Ishikawa (cell line): ENCODE measurements at regions not wholly inside any gene's neighbourhood (a gene's known extent, or its start where the extent isn't known, plus 50 kb on each side); places are given as distances from the start of the nearest gene placed in this dataset.

Experiments
- CEBPB ChIP-seq: IDR thresholded peaks from 2 replicates; pipeline ENCODE4 v1.6.1; 2012
- CREB1 ChIP-seq: IDR thresholded peaks from 2 replicates; pipeline ENCODE4 v1.6.1; 2012; ENCODE audit warnings: low read depth
- EGR1 ChIP-seq: IDR thresholded peaks from 2 replicates; pipeline ENCODE4 v1.6.1; 2012
- EP300 ChIP-seq: IDR thresholded peaks from 2 replicates; pipeline ENCODE4 v1.6.1; 2012; ENCODE audit warnings: borderline replicate concordance
- FOXM1 ChIP-seq: IDR thresholded peaks from 2 replicates; pipeline ENCODE4 v1.6.1; 2012; ENCODE audit warnings: low read depth, borderline replicate concordance
- NFIC ChIP-seq: IDR thresholded peaks from 2 replicates; pipeline ENCODE4 v1.6.1; 2012
- RAD21 ChIP-seq: IDR thresholded peaks from 2 replicates; pipeline ENCODE4 v1.6.1; 2012; ENCODE audit warnings: low read depth
- REST ChIP-seq: IDR thresholded peaks from 2 replicates; pipeline ENCODE4 v1.6.1; 2012; ENCODE audit warnings: low read depth, mild to moderate bottlenecking
- TAF1 ChIP-seq: IDR thresholded peaks from 2 replicates; pipeline ENCODE4 v1.6.1; 2012; ENCODE audit warnings: low read depth, mild to moderate bottlenecking
- TCF12 ChIP-seq: IDR thresholded peaks from 2 replicates; pipeline ENCODE4 v1.6.1; 2012; ENCODE audit warnings: low read depth
- TEAD4 ChIP-seq: IDR thresholded peaks from 2 replicates; pipeline ENCODE4 v1.6.1; 2012
- YY1 ChIP-seq: IDR thresholded peaks from 2 replicates; pipeline ENCODE4 v1.6.1; 2012; ENCODE audit warnings: low read depth
- ZBTB7A ChIP-seq: IDR thresholded peaks from 2 replicates; pipeline ENCODE4 v1.6.1; 2012; ENCODE audit warnings: low read depth
- TF ChIP-seq, protein P1 (sequence below): IDR thresholded peaks from 2 replicates; pipeline ENCODE4 v1.6.1; 2012
- TF ChIP-seq, protein P2 (sequence below): IDR thresholded peaks from 2 replicates; pipeline ENCODE4 v1.6.1; 2012

- TF ChIP-seq NFIC (no peak), REST (no peak), CEBPB (no peak), ZBTB7A (no peak), TEAD4 (no peak), TCF12 (no peak), YY1 (no peak), TAF1 (no peak), EP300 (no peak), FOXM1 (no peak), CREB1 (no peak), EGR1 (no peak), RAD21 (no peak)
- TF ChIP-seq, protein P1, sequence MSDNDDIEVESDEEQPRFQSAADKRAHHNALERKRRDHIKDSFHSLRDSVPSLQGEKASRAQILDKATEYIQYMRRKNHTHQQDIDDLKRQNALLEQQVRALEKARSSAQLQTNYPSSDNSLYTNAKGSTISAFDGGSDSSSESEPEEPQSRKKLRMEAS, result no peak
- TF ChIP-seq, protein P2, sequence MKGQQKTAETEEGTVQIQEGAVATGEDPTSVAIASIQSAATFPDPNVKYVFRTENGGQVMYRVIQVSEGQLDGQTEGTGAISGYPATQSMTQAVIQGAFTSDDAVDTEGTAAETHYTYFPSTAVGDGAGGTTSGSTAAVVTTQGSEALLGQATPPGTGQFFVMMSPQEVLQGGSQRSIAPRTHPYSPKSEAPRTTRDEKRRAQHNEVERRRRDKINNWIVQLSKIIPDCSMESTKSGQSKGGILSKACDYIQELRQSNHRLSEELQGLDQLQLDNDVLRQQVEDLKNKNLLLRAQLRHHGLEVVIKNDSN, result no peak
Observed at GRCh38 chr22:23466351-23466750, 113.7 kb downstream of the IGLL1 start.

- no peak for TF ChIP-seq FOXM1
- TF ChIP-seq TAF1, result no peak
- TF ChIP-seq, protein P2, result no peak
- no peak for TF ChIP-seq REST
- no peak for TF ChIP-seq TCF12
- TF ChIP-seq YY1, result no peak
- TF ChIP-seq, protein P1, result no peak
- TF ChIP-seq RAD21, result no peak
- TF ChIP-seq CEBPB, result no peak
- TF ChIP-seq NFIC, result no peak
- TF ChIP-seq CREB1, result no peak
- TF ChIP-seq EGR1, result no peak
- no peak for TF ChIP-seq EP300
Observed at GRCh38 chr22:23458663-23459541, 121.2 kb downstream of the IGLL1 start.

DNA sequence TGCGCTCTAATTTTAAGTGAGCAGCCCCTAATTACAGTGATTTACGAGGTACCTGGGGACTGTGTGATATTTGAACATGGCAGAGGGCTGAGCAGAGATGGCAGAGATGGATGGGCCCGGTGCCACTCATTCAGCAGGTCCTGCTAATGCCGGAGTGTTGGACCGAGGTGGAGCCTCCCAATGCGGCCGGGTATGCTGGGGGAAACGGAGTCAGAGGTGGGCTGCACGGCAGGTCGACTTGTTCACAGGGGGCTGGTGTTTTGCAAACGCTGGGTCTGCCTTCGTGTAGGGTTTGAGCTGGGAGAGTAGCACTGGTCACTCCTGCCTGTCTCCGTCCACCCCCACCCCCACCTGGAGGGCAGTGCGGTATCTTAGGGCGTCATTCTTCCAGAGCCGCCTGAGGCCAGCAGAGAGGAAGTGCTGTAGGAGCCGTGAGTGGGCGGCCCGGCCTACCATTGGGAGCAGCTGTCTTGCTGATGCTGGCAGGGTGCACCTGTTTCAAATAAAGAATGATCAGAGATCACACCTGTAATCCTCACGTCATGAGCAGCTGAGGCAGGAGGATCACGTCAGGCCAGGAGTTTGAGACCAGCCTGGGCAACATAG is 122.6 kb downstream of the IGLL1 start:
- TF ChIP-seq, protein P1, result no peak
- no peak for TF ChIP-seq REST
- no peak for TF ChIP-seq RAD21
- TF ChIP-seq EGR1, result 0 out of 2 replicates have a peak, but pooled peaks have one; percentile 27
- TF ChIP-seq TCF12, result no peak
- TF ChIP-seq CEBPB, result no peak
- no peak for TF ChIP-seq ZBTB7A
- TF ChIP-seq TAF1, result no peak
- no peak for TF ChIP-seq CREB1

GRCh38 chr22:23453277-23453676 is 126.8 kb downstream of the IGLL1 start:
- no peak for TF ChIP-seq ZBTB7A
- no peak for TF ChIP-seq YY1
- no peak for TF ChIP-seq CREB1
- TF ChIP-seq TEAD4, result no peak
- TF ChIP-seq NFIC, result no peak
- TF ChIP-seq, protein P1, result no peak
- no peak for TF ChIP-seq EP300
- TF ChIP-seq EGR1, result no peak
- TF ChIP-seq TCF12, result no peak
- TF ChIP-seq FOXM1, result no peak
- TF ChIP-seq, protein P2, result no peak
- no peak for TF ChIP-seq TAF1
- TF ChIP-seq RAD21, result no peak
